DMS153 treated with DMSO at 0.1 percent for 48 hours (cell line): ENCODE measurements at regions not wholly inside any gene's neighbourhood (a gene's known extent, or its start where the extent isn't known, plus 50 kb on each side); places are given as distances from the start of the nearest gene placed in this dataset.
"Not testable (repeated sequence)": the region's sequence is repeated elsewhere in the genome, so short reads cannot be mapped to it uniquely, and the experiment has no call there.

Experiments
- DNase-seq: peaks from one replicate; lab custom pipeline; 2025; ENCODE audit not compliant: unreplicated experiment; lab: John Stamatoyannopoulos, UW

GRCh38 chr5:56763711-56764466 is 51.5 kb upstream of the MAP3K1 start:
- DNase-seq = no peak

- no peak for DNase-seq
These were observed 52.2 kb upstream of the MAP3K1 start for GRCh38 chr5:56763182-56763581.

GRCh38 chr5:56761151-56761885 is 54.0 kb upstream of the MAP3K1 start:
- DNase-seq = no peak

GRCh38 chr5:56760723-56761122 is 54.6 kb upstream of the MAP3K1 start:
- DNase-seq = no peak

GRCh38 chr5:56759521-56760216 is 55.7 kb upstream of the MAP3K1 start:
- DNase-seq = no peak

- no peak for DNase-seq
These were observed 58.3 kb upstream of the MAP3K1 start for GRCh38 chr5:56757077-56757476.

- DNase-seq = no peak
These were observed 60.3 kb upstream of the MAP3K1 start for GRCh38 chr5:56755036-56755555.

- DNase-seq = not testable (repeated sequence)
These were observed 61.8 kb upstream of the MAP3K1 start for GRCh38 chr5:56753588-56753987.

GRCh38 chr5:56751572-56752313 is 63.6 kb upstream of the MAP3K1 start:
- DNase-seq = no peak

GRCh38 chr5:56749842-56750241 is 65.5 kb upstream of the MAP3K1 start:
- no peak for DNase-seq

GRCh38 chr5:56746553-56747339 is 68.6 kb upstream of the MAP3K1 start:
- no peak for DNase-seq

GRCh38 chr5:56745864-56746263 is 69.5 kb upstream of the MAP3K1 start:
- no peak for DNase-seq

- DNase-seq = no peak
These were observed 74.5 kb upstream of the MAP3K1 start for GRCh38 chr5:56740868-56741267.

- DNase-seq = no peak
These were observed 75.4 kb upstream of the MAP3K1 start for GRCh38 chr5:56739990-56740389.

- no peak for DNase-seq
These were observed 77.3 kb upstream of the MAP3K1 start for GRCh38 chr5:56737951-56738606.

- DNase-seq = no peak
These were observed 78.2 kb upstream of the MAP3K1 start for GRCh38 chr5:56737002-56737621.

GRCh38 chr5:56735849-56736641 is 79.3 kb upstream of the MAP3K1 start:
- DNase-seq = no peak

GRCh38 chr5:56734091-56734694 is 81.2 kb upstream of the MAP3K1 start:
- DNase-seq = no peak
